ENCODE measurements at regions not wholly inside any gene's neighbourhood (a gene's known extent, or its start where the extent isn't known, plus 50 kb on each side); places are given as distances from the start of the nearest gene placed in this dataset.
"Not testable (repeated sequence)": the region's sequence is repeated elsewhere in the genome, so short reads cannot be mapped to it uniquely, and the experiment has no call there.

GRCh38 chr9:103242486-103242885, 247.4 kb downstream of the CYLC2 start:
- no peak for DNase-seq

DNA sequence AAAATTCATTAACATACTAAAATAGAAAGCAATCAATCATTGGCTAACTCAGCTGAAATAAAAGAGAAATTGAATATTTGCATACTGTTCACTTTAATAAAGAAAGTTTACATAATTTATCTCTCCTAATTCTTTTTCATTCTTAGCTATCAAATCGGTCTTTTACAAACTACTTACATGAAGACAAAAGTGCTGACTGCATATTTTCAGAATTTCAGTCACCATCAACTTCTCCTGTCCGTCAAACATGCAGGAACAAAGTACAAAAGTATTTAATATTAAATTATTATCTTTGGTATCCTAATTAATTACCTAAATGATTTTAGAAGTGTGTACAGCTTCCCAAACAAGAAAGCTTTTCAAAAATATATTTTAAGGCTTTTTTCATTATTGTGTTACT, 248.4 kb downstream of the CYLC2 start:
- DNase-seq, result no peak

DNA sequence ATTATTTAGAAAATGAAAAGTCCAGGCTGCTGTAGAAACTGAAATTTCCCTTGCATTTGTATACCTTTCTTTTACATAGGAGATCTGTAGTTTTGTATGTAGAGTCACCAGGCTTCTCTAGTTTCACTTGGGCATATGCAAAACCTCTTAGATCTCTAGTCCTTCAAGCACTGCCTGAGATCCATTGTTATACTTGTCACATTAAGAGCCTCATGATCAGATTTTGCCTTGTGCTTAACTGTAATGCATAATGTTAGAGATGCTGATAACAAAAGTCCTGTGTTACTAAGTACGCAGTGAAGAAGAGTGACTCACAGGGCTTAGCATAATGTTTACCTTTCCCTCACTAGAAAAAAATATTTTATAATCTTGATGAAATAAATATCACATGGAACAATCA, 250.2 kb downstream of the CYLC2 start:
- DNase-seq, result no peak

- DNase-seq, result no peak
Observed at GRCh38 chr9:103261951-103262350, 266.8 kb downstream of the CYLC2 start.

GRCh38 chr9:103266064-103266463, 270.9 kb downstream of the CYLC2 start:
- DNase-seq, result no peak

GRCh38 chr9:103277240-103277639, 282.1 kb downstream of the CYLC2 start:
- no peak for DNase-seq

DNA sequence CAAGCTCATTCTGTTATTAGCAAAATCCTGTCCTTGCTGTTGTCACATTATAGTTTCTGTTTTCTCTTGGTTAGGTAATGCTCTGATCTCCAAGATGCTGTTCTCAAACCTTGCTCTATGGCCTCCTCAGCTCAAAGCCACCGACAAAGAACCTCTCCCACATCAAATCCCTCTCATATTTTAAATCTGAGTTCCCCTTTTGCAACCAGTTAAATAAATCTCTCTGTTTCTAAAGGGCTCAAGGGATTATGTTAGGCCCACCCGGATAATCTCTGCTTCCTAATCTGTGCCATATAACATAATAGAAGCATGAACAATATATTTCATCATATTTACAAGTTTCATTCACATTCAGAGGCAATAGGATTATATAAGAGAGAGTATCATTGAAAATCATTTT, 286.0 kb downstream of the CYLC2 start:
- DNase-seq, result no peak

DNA sequence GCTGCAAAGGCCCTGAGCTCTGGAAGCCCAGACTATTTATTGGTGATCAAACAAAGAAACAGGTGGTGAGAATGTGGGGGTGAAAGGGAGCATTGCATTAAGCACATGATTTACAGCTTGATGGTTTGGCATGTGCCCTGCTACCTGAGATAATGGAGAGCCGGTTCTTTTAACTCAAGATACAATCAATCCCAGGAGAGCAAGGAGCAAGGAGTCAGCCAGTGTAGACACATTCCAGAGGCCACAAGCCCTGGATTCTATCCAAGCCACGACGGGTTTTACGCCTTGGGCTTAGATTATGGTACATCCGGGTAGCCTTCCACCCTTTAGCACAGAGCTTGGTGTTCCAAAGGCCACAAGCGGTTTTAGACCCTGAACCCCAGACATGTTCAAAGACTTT, 292.2 kb downstream of the CYLC2 start:
- no peak for DNase-seq

DNA sequence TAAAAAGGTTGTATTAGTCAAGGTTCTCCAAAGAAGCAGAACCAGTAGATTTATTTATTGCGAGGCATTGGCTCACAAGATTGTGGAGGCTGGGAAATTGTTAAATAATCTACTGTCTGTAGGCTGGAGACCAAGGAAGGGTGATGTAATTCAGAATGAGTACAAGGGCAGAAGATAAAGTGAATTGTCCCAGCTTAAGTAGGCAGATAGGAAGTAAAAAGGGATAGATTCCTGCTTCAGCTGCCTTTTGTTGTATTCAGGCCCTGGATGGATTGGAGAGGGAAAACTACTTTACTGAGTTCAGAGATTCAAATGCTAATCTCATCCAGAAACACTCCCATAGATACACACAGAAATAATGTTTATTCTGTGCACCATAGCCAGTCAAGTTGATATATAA, 301.1 kb downstream of the CYLC2 start:
- DNase-seq, result no peak

GRCh38 chr9:103301051-103301450, 305.9 kb downstream of the CYLC2 start:
- DNase-seq, result no peak

DNA sequence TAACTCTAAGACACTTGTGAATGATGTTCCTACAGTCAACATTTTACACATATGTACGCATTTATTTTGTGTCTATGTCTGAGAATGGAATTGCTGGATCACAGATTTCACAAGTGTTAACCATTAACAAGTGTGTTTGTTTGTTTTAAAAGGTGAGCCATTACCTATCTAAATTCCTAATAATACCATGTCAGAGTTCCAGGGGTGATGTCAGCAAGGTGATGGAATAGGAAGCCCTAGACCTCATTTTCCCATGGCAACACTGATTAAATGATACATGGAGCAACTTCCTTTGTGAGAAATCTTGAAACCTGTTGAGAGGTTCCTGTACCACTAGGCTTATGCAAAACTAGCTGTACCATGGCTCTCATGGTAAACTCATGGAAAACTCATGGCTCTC, 309.7 kb downstream of the CYLC2 start:
- no peak for DNase-seq

DNA sequence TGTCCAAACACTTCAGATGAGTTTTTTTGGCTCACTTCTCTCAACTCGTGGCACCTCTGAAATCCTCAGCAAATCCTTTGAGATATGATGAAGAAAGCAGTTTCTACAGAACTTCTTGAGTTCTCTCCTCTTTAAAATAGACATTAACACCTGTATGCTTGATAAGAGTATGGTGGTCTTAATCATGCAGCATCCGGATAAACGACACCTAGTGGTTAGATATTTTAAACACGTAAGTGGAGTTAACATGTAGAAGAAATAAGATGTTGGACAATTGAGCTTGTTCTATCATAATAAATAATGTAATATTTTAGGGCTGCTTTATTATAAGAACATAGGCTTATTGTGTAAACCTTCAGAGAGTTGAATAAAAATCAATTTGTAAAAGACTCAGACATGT, 324.8 kb downstream of the CYLC2 start:
- no peak for DNase-seq

DNA sequence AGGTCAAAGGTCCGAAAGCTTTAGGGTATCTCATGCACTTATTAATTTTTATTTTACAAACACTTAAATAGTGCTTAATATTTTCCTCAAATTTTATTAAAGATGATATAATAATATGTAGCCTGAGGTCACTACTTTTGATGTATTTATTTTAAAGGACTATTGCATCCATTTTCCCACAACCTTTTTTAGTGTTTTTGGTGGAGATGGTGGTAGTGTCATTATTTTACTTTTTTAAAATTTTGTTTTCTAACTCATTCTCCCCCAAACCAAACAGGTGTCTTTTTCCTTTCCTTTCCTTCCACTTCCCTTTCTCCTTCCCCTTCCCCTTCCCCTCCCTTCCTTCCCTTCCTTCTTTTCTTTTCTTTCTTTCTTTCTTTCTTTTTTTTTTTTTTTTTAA, 328.6 kb downstream of the CYLC2 start:
- DNase-seq, result no peak

GRCh38 chr9:103335461-103335860, 340.3 kb downstream of the CYLC2 start:
- no peak for DNase-seq

- DNase-seq, result no peak
Observed at GRCh38 chr9:103355000-103355399, 359.9 kb downstream of the CYLC2 start.

DNA sequence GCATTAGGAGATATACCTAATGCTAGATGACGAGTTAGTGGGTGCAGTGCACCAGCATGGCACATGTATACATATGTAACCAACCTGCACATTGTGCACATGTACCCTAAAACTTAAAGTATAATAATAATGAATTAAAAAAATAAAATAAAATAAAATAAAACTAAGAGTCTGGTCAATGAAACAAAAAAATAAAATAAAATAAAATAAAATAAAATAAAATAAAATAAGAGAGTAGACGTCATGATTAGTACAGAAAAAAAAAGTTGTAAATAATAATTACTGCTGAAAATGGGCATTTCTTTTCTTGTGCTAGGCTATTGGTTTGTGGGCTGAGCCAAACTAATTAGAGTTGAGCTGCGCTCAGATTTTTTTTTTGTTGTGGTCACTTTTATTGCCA, 362.8 kb downstream of the CYLC2 start:
- DNase-seq, result not testable (repeated sequence)

DNA sequence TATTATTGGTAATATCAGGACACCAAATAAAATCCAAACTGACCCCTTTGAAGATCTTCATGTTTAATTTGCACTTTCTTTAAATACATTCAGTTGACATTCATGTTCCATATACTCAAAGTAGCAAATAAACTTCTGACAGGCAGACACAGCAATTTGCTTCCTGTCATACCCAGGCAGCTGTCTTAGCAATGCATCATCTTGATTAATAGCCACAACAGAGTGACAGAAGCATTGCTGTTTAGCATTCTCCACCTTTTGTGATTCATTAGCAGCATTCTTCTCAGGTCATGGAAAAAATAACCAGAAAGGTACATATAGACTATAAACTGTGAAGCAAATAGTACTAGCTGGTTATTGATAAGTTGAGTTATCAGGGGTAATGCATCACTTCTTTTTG, 366.8 kb downstream of the CYLC2 start:
- DNase-seq, result no peak

GRCh38 chr9:103362986-103363385, 367.9 kb downstream of the CYLC2 start:
- no peak for DNase-seq

DNA sequence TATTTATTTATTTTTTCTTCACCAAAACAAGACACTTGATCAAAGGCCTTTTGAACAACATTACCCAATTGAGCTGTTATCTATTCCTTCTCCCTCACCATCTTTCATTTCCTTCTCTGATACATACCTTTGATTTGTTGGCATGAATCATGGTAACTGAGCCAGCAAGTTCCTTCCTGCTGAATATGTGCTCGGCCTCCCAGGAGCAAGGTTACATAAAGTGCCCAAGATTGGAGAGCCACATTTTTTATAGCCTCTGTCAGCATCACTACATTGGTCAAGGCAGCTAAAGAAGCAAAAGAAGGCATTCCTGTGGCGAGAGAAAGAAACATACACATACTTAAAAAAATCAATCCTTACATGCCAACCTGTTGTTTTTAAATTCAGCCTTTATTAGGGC, 369.6 kb downstream of the CYLC2 start:
- no peak for DNase-seq

DNA sequence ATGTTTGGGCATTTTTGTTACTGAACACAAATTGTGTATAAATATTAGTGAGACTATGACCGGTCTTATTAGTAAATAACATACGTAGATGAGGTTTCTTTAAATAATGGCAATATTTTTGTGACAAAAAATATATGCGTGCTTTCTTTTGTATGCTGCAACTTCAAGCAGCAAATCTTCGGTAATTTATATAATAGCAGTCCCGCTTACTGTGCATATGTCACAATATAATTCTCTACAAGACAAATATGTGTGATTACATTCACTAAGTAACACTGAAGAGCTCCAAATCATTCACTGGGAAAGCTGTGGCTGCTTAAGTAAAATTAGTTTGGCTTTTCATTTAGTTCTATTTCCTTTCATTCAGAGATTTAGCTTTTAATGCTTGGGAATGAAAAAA, 376.0 kb downstream of the CYLC2 start:
- no peak for DNase-seq

- no peak for DNase-seq
Observed at GRCh38 chr9:103372828-103373227, 377.7 kb downstream of the CYLC2 start.

DNA sequence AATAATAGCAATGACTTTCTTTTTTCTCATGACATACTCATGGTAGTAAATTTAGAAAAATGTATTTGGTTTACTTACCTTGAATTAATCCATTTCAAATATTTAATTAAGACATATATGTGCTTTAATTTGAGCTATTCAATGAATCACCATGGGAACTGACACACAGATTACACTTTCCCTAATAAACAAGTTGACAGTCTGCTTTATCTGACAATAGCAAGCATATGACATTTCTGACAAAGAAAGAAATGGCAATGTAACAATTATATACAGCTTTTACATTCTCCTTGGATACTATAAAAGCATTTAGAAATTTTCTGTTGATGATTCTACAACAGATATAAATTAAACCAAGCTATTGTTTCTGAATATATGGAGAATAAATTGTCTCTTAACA, 382.5 kb downstream of the CYLC2 start:
- DNase-seq, result no peak

- peak; percentile 49 for DNase-seq
Observed at GRCh38 chr9:103397868-103398600, 402.9 kb downstream of the CYLC2 start.

DNA sequence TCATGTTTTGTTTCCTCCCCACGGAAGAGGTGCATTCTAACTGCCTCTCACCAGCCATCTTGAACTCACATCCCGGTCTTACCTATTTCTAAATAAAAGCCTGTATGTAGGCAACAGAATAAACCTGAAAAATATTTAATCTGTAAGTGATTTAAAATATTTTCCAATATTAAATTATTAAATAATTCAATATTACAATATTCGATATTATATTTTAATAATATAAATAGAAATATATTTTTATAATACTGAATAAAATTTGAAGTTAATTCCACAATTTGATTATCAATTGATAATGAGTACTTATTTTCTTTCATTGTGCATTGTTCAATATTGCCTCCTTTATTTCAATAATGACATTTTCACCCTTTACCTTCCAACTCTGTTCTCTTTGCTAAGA, 404.4 kb downstream of the CYLC2 start:
- DNase-seq, result no peak

- DNase-seq, result no peak
Observed at GRCh38 chr9:103407260-103407659, 412.1 kb downstream of the CYLC2 start.

DNA sequence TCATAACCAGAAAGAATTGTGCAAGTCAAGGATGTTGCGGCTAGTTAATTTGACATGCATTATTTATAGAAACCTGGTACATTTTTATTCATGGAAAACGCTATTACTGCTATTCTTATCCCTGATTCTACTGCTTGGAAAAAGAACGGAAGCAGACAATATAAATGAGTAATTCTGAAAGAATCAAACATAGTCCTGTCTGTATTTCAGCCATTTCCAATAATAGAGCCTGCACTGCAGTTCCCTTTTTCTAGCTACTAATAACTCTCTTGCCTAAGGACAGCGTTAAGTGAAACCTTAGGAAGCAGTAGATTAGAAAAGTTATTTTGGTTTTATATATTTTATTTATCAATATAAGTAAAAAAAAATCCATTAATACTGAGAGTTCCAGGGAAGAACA, 414.9 kb downstream of the CYLC2 start:
- no peak for DNase-seq
